Stimulated activated CD4-positive, alpha-beta T cell treated with anti-CD3 and anti-CD28 coated beads, Interleukin-4, amount 100 ng/mL, for 1 hour (primary cell): ENCODE measurements at regions not wholly inside any gene's neighbourhood (a gene's known extent, or its start where the extent isn't known, plus 50 kb on each side); places are given as distances from the start of the nearest gene placed in this dataset.

Source experiments
- DNase-seq: peaks from one replicate; pipeline ENCODE4 v3.0.0-alpha.2; 2020

- DNase-seq = no peak
These were observed 129.0 kb upstream of the PTPN1 start for GRCh38 chr20:50381075-50381732.

- peak; percentile 9 for DNase-seq
These were observed 128.2 kb upstream of the PTPN1 start for GRCh38 chr20:50381771-50382593.

- DNase-seq = peak; percentile 9
These were observed 124.2 kb upstream of the PTPN1 start for GRCh38 chr20:50385733-50386640.

GRCh38 chr20:50386641-50386960, 123.6 kb upstream of the PTPN1 start:
- no peak for DNase-seq

GRCh38 chr20:50387218-50387995, 122.8 kb upstream of the PTPN1 start:
- no peak for DNase-seq

- DNase-seq = no peak
These were observed 122.2 kb upstream of the PTPN1 start for GRCh38 chr20:50387996-50388332.

- DNase-seq = no peak
These were observed 121.3 kb upstream of the PTPN1 start for GRCh38 chr20:50388733-50389437.

GRCh38 chr20:50389438-50389807, 120.8 kb upstream of the PTPN1 start:
- no peak for DNase-seq

GRCh38 chr20:50389808-50390684, 120.1 kb upstream of the PTPN1 start:
- DNase-seq = no peak

- no peak for DNase-seq
These were observed 119.3 kb upstream of the PTPN1 start for GRCh38 chr20:50390685-50391443.

GRCh38 chr20:50391444-50392137, 118.6 kb upstream of the PTPN1 start:
- DNase-seq = no peak

GRCh38 chr20:50392138-50392866, 117.9 kb upstream of the PTPN1 start:
- DNase-seq = no peak

GRCh38 chr20:50393242-50393641, 116.9 kb upstream of the PTPN1 start:
- no peak for DNase-seq

- no peak for DNase-seq
These were observed 116.1 kb upstream of the PTPN1 start for GRCh38 chr20:50393990-50394561.

- no peak for DNase-seq
These were observed 115.6 kb upstream of the PTPN1 start for GRCh38 chr20:50394569-50394968.

- DNase-seq = no peak
These were observed 114.9 kb upstream of the PTPN1 start for GRCh38 chr20:50395251-50395729.

- DNase-seq = no peak
These were observed 114.2 kb upstream of the PTPN1 start for GRCh38 chr20:50395914-50396488.

GRCh38 chr20:50396623-50397022, 113.6 kb upstream of the PTPN1 start:
- no peak for DNase-seq
